C1 segment of cervical spinal cord (tissue), 14 donors: ENCODE measurements at regions not wholly inside any gene's neighbourhood (a gene's known extent, or its start where the extent isn't known, plus 50 kb on each side); places are given as distances from the start of the nearest gene placed in this dataset.
"Not testable (repeated sequence)": the region's sequence is repeated elsewhere in the genome, so short reads cannot be mapped to it uniquely, and the experiment has no call there.

Source experiments
- DNase-seq, 14 donors: peaks; one replicate each; lab custom pipeline; 2025; lab: John Stamatoyannopoulos, UW

DNA sequence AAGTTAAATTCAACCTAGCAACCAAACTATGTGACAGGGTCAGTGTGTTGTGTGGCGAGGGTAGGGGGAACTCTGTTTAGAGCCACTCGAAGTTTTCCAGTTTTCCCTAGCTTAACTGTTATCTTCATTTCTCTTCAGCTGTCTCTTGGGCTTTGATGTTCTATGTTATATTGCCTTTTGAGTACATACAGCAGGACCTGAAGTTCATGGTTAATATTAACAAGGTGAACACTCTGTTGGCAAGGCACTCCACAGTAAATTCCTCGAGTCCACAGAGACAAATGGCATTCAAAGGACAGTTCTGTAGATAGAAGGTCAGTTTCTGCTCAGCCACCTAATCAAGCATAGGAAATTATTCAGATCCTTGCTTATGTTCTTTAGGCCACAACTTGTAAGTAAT lies 147.9 kb upstream of the DPH6 start:
- no peak for DNase-seq

DNA sequence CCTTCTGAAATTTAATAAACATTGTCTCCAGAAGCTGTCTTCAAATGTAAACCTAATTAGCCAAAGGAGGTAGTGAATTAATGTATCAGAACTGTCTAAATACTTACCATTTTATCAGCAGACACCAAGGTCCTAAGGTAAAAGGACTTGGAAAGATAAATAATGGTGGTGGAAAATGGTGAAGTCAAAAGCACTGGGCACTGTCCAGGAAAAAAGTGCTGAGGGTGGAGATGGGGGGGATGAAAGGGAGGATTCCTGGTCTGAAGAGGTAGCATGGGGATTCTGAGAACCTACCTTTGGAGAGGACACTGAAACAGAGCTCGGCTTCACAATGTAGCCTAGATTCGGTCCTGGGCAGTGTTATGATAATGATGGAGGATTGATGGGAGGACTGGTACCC lies 149.0 kb upstream of the DPH6 start:
- DNase-seq: no peak

DNA sequence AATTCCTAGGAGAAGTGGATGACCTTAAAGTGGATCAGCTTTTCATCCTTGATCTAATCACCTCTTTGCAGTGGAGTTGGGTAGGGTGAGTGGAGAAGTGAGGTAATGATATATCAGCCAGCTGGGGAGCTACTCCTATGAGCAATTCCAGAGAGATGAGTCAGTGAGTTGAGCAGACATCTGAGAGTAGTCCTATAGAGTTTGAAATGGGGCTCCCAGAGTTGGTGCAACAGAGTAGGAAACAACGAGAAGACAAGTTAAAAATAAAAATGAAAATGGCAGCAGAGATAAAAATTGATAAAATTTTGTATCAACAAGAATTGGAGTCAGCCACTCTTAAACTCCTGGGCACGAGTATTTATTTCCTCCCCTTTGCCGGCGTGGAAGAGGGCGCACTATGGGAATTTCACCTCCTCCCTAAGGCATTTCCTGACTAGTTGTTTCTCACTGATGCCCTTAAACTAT lies 150.8 kb upstream of the DPH6 start:
- DNase-seq: no peak

DNA sequence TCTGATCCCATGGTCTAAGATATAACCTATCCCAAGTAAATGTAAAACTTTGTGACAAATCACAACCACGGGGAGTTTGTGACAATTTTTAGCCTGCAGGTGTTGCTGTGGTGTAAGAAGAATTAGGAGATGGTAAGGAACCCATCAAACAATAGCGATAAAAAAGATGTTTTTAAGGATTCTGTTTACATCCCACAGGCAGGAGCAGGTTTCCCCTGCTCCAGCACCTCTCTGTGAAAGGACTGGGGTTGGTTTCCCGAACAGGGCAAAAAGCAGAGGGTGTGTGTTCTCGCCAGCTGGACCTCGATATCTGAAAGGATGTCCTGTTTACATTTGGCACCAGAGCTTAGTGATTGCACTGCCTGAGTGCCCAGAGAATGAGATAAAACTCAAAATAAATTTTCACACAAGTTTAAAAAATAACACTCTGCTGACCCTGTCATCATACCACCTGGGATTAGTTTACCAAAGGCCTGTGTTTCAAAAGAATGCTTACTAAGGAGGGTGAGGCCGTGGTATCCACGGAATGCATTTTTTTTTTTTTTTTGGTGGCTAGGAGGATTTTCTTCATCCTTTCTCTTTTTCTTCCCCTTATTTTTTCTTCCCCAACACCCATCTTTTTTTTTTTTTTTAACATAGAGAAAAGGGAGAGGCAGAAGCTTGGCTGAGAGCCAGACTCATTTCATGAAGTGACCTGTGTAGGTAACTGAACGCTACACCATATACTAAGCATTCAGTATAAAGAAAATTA lies 151.8 kb upstream of the DPH6 start:
- DNase-seq: no peak

DNA sequence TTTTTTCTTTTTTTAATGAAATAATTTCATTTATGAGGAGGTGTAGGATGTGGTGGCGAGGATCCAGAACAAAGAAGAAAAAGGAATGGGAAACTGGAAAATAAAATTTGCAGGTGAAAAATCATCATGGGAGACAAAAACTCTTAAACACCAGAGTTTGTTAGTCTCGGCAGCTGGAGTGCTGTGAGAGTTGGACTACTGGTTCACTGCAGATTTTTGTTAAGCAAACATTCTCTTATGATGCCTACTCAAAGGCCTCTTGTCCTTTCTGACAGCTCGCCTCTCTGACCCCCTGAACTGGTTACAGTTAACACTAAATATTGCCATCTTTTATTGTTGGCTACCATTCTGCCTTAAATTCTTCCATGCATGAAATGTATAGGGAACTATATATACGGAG lies 152.4 kb upstream of the DPH6 start:
- DNase-seq: no peak

DNA sequence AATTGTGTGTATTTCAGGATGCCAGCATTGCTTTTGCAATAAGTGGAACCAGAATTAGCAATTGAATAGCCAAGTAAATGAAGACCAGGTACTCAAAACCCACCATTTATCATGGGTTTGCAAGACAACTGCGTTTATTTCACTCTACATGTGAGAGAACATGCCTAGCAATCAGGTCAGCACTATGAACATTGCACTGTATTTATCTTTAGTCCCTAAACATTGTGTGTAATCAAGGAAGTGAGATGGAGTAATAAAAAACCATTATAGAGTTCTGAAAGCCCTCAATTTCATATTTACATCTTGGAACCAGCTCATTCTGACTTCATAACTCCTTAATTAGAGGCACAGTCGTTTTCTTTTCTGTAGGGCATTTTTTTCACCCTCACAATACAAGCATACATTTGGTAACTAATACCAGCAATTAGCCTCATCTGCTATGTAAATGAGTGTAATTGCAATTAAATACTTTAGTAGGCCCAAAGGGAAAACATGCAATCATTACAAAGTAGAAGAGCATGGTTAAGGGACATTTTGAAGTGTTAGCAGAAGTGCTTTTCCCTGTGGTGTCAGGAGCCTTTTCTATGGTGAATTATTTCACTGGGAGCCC lies 153.1 kb upstream of the DPH6 start:
- DNase-seq: no peak

GRCh38 chr15:35700091-35700593 lies 154.2 kb upstream of the DPH6 start:
- DNase-seq: not testable (repeated sequence)

DNA sequence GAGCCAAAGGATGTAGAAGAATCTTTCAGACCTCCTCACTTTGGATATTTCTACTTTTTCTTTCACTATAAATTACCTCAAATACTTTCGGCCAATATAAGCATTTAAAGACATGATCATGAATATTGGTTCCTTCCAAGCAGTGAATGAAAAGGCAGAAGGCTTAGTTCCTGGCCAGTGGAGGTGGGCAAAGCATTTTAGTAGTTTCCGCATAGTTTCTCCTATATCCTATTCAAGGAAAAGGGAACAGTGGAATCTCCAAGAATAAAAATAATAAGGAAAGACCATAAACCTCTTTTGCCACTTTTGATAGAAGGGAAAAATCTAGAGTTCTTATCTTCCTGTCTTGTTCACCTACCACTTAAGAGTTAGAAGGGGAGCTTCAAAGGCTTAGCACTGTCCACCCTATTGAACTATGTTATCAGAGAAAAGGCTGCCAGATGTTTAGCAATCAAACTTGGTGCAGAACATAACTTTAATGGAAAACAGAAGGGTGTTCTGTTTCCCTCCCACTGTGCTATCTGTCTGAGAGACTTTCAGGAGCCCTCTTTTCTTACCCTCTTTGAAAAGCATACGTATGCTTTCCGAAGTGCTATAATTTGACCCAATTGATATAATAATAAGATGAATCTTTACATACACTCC lies 155.6 kb upstream of the DPH6 start:
- DNase-seq: no peak

DNA sequence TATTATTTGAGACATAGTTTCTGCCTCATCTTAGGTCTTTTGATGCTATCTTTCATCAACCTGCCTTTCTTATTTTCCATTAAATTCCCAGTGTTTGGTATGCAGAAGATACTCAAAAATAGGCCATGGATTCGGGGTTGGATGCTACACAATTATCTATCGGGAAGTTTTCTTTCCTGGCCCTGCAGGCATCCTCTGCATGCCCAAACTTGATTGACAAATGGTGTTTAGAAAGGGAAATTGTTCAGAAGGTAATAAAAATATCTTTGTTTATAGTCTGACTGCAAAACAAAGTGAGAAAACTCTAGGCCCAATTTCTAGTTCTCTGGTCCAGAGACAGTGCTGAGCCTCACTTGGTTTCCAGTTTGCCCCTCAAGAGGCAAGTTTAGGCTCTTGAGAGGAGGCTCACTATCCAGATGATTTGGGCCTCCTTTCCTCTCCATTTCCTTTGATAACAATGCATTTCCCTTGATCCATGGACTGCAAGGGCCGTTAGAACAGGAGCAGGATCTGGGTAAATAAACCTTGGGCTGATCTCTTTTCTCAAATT lies 157.1 kb upstream of the DPH6 start:
- no peak for DNase-seq

DNA sequence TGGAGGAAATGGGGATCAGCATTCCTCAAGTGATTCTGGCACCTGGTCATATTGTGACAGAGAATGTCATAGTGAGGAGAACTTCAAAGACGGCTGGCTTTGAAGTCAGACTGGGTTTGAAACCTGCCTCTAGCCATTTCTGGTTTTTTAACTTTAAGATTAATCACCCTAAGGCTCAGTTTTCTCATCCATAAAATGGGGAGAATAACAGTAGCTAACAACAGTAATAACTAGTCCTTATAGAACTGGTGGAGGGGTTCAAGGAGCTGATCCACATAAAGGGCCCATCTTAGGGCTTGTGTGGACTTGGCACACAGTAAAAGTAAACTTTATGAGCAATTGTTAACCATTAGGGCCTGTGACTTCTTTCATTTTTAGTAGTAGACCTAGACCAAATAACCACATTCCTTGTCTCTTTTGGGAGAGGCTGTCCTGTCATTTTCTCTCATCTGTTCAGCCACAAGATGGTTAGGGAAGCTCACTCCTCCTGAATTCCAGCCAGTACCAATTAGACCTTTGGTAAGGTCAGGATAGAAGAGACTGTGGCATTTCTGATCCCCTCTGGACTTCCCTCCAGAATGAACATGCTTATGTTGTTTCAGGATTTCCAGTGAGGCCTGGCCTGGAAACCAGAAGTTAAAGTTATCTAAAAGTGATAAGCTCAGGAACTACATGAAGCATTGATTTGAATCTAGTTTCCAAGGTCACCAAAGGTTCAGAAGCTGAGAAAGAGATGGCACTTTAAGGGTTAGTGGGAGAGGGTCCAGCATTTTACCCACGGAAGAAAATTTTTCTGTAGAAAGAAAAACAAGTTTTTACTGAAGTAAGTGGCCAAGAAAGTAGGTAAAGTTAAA lies 159.3 kb upstream of the DPH6 start:
- no peak for DNase-seq

- DNase-seq: no peak
Observed at GRCh38 chr15:35705884-35706585, 160.1 kb upstream of the DPH6 start.

DNA sequence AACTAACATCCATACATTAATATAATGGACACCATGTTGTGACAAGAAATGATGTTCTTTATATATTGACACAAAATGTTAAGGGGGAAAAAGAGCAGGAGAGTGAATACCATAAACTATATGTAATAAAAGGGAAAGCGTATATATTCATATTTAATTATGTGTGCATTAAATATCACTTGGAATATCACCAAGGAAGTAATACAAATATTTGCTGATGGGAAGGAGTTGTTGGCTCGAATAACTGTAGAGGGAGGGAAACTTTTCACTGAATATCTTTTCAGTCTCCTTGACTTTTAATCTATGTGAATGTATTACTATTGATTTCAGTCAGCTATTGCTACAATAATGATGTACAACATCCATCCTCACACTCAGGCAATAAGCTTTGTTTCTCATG lies 167.0 kb upstream of the DPH6 start:
- no peak for DNase-seq

GRCh38 chr15:35713733-35714132 lies 167.8 kb upstream of the DPH6 start:
- no peak for DNase-seq

- DNase-seq: no peak
Observed at GRCh38 chr15:35717721-35718120, 171.8 kb upstream of the DPH6 start.

- DNase-seq: no peak
Observed at GRCh38 chr15:35720019-35720418, 174.1 kb upstream of the DPH6 start.

GRCh38 chr15:35720984-35721383 lies 175.0 kb upstream of the DPH6 start:
- DNase-seq: no peak

DNA sequence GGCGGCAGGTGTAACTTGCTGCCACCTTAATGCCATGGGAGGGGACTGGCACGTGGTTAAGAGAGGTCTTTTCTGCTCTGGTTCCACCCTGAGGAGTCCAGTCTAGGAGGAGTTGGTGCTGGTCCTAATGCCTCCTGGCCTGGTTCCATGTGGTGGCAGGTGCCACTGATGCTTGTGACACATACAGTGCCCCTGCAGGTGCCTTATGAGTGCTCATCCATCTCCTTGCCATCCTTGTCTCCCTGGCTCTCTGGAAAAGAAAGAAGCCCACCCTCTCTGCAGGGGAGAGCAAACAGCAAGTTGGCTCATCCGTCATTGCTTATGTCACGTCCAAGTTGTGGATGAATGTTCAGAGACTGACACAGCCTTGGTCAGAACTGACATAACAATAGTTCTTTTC lies 175.8 kb upstream of the DPH6 start:
- no peak for DNase-seq

DNA sequence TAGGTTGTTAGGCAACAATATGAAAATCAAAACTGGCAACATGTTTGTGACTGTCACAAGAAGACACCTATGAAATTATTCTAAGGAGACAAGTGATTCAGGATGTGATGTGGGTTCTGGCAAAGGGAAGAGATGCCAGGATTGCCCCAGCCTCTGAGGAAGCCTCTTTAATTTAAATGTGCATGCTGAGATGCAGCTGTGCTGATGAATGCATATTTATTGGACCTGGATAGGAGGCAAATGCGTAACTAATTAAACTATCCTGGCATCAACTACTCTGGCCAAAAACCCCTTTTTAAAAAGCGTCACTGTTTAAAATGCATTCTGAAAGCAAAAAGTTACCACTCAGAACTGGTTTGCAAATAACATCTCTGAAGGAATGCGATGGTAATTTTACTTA lies 176.5 kb upstream of the DPH6 start:
- no peak for DNase-seq

DNA sequence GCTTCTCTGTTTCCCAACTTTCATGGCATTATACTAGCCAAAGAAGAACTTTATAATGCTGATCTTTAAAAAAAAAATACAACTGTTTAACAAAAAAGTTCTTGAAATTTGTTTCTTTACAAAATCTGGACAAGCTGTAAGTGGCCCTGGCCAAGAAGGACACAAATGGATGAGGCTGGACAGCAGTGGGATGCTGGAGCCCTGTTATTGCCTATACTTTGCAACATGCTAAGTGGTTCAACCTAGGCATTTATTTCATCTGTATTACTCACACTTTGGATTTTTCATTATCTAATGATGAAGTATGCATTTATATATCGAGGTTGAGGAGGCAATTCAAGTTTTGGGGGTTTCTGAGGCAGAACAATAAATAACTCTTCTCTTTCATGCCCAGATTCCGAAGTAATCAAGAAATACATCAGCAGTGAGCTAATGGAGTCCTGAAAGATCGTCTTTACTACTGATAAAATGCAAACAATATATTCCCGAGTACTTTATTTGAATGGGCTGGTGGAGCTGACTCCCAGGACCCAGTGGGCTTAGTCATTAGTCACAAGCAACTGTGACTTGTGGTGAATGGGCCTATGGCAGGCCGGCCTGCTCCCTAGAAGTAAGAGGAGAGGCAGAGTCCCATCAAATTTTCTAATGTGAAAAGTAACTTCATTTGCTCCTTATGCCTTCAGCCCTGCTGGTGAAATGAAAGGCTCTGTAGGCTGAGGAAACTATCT lies 177.3 kb upstream of the DPH6 start:
- DNase-seq: no peak

DNA sequence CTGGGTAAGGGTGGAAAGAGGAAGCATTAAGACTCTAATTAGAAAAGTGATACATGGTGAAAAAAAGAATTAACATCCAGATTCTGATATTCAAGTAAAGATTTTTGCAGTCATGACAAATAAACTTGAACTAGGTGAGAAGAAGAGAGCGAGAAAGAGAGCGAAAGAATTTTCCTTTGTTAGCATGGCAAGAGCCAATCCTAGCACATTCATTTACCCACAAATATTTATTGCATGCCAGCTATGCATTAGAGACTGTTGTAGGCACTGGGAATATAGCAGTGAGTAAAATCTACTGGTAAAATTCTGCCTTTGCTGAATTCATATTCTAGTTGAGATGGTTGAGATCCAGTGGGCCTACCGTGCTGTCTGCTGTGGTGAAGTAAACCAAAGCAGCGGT lies 177.9 kb upstream of the DPH6 start:
- no peak for DNase-seq
